Omental fat pad (tissue), 3 donors: ENCODE measurements at regions not wholly inside any gene's neighbourhood (a gene's known extent, or its start where the extent isn't known, plus 50 kb on each side); places are given as distances from the start of the nearest gene placed in this dataset.

ENCODE experiments used
- ATAC-seq: fragments of 150-250 bp; one replicate; pipeline ENCODE4 v1.9.1; 2016; ENCODE audit warnings: mild to moderate bottlenecking, moderate library complexity; ENCODE audit not compliant: low FRiP score
- DNase-seq: peaks from one replicate; pipeline ENCODE4 v3.0.0-alpha.2; 2019; ENCODE audit warnings: low spot score
- CTCF ChIP-seq, 3 donors: fragments of 450-650 bp; IDR thresholded peaks; one replicate each; pipeline ENCODE4 v1.5.1; 2016 to 2017; ENCODE audit warnings: antibody characterized with exemption in 3 of 3, mild to moderate bottlenecking in 3 of 3, moderate library complexity in 2 of 3

- no peak for TF ChIP-seq CTCF (IDR thresholded peaks at IDR 0.05)
- ATAC-seq (no peak), DNase-seq (no peak)
Measured at GRCh38 chr5:57903458-57903857, 420.8 kb upstream of the ACTBL2 start.

GRCh38 chr5:57902095-57902494, 419.5 kb upstream of the ACTBL2 start:
- TF ChIP-seq CTCF (IDR thresholded peaks at IDR 0.05), result no peak
- no peak for DNase-seq
- no peak for ATAC-seq

- ATAC-seq, result no peak
- TF ChIP-seq CTCF (IDR thresholded peaks at IDR 0.05), result no peak
- no peak for DNase-seq
Measured at GRCh38 chr5:57900381-57900944, 417.9 kb upstream of the ACTBL2 start.

- ATAC-seq (no peak), DNase-seq (no peak)
- no peak for TF ChIP-seq CTCF (IDR thresholded peaks at IDR 0.05)
Measured at GRCh38 chr5:57896576-57896975, 414.0 kb upstream of the ACTBL2 start.

- no peak for ATAC-seq
- no peak for TF ChIP-seq CTCF (IDR thresholded peaks at IDR 0.05)
- no peak for DNase-seq
Measured at GRCh38 chr5:57895766-57896165, 413.2 kb upstream of the ACTBL2 start.

GRCh38 chr5:57893926-57894325, 411.3 kb upstream of the ACTBL2 start:
- no peak for ATAC-seq
- TF ChIP-seq CTCF (IDR thresholded peaks at IDR 0.05), result no peak
- DNase-seq, result no peak

- TF ChIP-seq CTCF (IDR thresholded peaks at IDR 0.05), result no peak
- DNase-seq (no peak), ATAC-seq (no peak)
Measured at GRCh38 chr5:57891443-57891842, 408.8 kb upstream of the ACTBL2 start.
